8988T (cell line): ENCODE measurements at regions not wholly inside any gene's neighbourhood (a gene's known extent, or its start where the extent isn't known, plus 50 kb on each side); places are given as distances from the start of the nearest gene placed in this dataset.

Experiments
- DNase-seq: peaks from one replicate; pipeline ENCODE4 v3.0.0; 2011

- no peak for DNase-seq
These were observed 104.0 kb downstream of the CPZ start for GRCh38 chr4:8696369-8697127.

GRCh38 chr4:8695237-8696219, 103.0 kb downstream of the CPZ start:
- DNase-seq: no peak

GRCh38 chr4:8694651-8695151, 102.1 kb downstream of the CPZ start:
- no peak for DNase-seq

GRCh38 chr4:8694226-8694625, 101.7 kb downstream of the CPZ start:
- DNase-seq: no peak

GRCh38 chr4:8691151-8691775, 98.7 kb downstream of the CPZ start:
- no peak for DNase-seq

- no peak for DNase-seq
These were observed 97.9 kb downstream of the CPZ start for GRCh38 chr4:8690216-8691150.

- DNase-seq: no peak
These were observed 97.2 kb downstream of the CPZ start for GRCh38 chr4:8689741-8690140.

- no peak for DNase-seq
These were observed 96.4 kb downstream of the CPZ start for GRCh38 chr4:8688908-8689445.

GRCh38 chr4:8688041-8688907, 95.7 kb downstream of the CPZ start:
- peak; percentile 79 for DNase-seq

- no peak for DNase-seq
These were observed 94.5 kb downstream of the CPZ start for GRCh38 chr4:8687083-8687482.

- DNase-seq: no peak
These were observed 93.3 kb downstream of the CPZ start for GRCh38 chr4:8685831-8686230.

GRCh38 chr4:8683462-8683861, 90.9 kb downstream of the CPZ start:
- no peak for DNase-seq

- DNase-seq: no peak
These were observed 90.2 kb downstream of the CPZ start for GRCh38 chr4:8682725-8683124.

- DNase-seq: no peak
These were observed 89.7 kb downstream of the CPZ start for GRCh38 chr4:8682296-8682695.

- no peak for DNase-seq
These were observed 88.8 kb downstream of the CPZ start for GRCh38 chr4:8681391-8681790.

GRCh38 chr4:8679032-8679431, 86.5 kb downstream of the CPZ start:
- DNase-seq: no peak

GRCh38 chr4:8676676-8677075, 84.1 kb downstream of the CPZ start:
- DNase-seq: no peak

- DNase-seq: no peak
These were observed 83.3 kb downstream of the CPZ start for GRCh38 chr4:8675906-8676305.

GRCh38 chr4:8675383-8675782, 82.8 kb downstream of the CPZ start:
- no peak for DNase-seq

- no peak for DNase-seq
These were observed 81.8 kb downstream of the CPZ start for GRCh38 chr4:8674311-8674885.
